ENCODE measurements at regions not wholly inside any gene's neighbourhood (a gene's known extent, or its start where the extent isn't known, plus 50 kb on each side); places are given as distances from the start of the nearest gene placed in this dataset.

DNA sequence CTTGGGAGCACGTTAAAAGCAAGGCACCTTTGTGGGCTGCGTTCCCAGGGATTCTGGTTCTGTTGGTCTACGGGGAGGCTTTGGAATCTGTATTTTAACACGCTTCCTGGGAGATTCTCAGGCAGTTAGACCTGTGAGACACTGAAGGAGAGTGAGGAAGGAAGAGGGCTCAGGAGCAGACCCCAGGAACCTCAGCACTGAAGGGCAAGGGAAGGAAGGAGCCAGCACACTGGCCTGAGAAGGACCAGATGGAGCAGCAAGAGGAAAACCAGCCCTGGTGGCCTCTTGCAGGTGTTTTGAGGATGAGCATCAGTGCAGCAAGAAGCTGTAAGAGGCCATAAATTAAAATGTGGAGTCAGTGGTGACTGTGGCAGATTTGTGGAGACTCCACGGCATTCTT, 146.7 kb downstream of the RPLP1 start (continued):
- TF ChIP-seq, protein P1, sequence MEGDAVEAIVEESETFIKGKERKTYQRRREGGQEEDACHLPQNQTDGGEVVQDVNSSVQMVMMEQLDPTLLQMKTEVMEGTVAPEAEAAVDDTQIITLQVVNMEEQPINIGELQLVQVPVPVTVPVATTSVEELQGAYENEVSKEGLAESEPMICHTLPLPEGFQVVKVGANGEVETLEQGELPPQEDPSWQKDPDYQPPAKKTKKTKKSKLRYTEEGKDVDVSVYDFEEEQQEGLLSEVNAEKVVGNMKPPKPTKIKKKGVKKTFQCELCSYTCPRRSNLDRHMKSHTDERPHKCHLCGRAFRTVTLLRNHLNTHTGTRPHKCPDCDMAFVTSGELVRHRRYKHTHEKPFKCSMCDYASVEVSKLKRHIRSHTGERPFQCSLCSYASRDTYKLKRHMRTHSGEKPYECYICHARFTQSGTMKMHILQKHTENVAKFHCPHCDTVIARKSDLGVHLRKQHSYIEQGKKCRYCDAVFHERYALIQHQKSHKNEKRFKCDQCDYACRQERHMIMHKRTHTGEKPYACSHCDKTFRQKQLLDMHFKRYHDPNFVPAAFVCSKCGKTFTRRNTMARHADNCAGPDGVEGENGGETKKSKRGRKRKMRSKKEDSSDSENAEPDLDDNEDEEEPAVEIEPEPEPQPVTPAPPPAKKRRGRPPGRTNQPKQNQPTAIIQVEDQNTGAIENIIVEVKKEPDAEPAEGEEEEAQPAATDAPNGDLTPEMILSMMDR (IDR thresholded peaks at IDR 0.05; ENCODE audit: low read depth, low read length, missing input control) = no peak
- TF ChIP-seq NR2F2 (IDR thresholded peaks at IDR 0.05) (no peak), JUND (IDR thresholded peaks at IDR 0.05) (no peak), SP1 (IDR thresholded peaks at IDR 0.05) (no peak)
- TF ChIP-seq, protein P2, sequence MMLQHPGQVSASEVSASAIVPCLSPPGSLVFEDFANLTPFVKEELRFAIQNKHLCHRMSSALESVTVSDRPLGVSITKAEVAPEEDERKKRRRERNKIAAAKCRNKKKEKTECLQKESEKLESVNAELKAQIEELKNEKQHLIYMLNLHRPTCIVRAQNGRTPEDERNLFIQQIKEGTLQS (IDR thresholded peaks at IDR 0.05) = no peak

DNA sequence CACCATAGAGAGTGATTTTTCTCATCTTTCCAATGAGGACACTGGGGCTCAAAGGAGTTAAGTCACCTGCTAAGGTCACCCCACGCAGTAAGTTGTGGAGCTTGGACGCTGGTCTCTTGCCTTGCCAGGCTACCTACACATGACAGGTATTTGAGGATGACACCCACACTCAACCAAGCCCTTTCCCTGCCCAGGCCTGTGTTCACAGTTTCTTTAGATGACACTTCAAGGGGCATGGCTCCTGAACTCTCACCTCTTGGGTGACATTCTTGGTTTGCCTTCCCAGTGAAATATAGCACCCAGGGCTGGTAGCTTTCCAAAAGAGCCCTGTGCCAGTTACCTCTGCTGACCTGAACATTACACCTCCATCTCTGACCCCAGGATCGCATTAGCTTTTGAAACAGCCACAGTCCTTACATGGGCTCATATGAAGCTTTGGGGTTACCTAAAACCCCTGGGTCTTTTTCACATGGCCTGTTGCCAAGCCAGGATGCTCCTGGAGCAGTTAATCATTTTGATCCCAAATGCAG, 148.0 kb downstream of the RPLP1 start:
- Histone ChIP-seq H3K9me3 (ENCODE audit: control insufficient read depth in 4 of 4, low read length in 3 of 4) (no peaks in the 10 kb centered on the region), H3K4me3 (ENCODE audit: low read depth in 1 of 3, low read length in 3 of 3) (no peak overlapping the region), H3K36me3 (ENCODE audit: control insufficient read depth in 4 of 4, insufficient read depth in 3 of 4, low read depth in 1 of 4, low read length in 3 of 4) (no peaks in the 10 kb centered on the region), H3K27me3 (ENCODE audit: control insufficient read depth in 4 of 4, insufficient read depth in 4 of 4, low read length in 3 of 4) (no peaks in the 10 kb centered on the region), H3K9ac (ENCODE audit: low read depth in 1 of 2, low read length in 2 of 2) (no peak overlapping the region), H3K4me1 (ENCODE audit: control insufficient read depth in 4 of 4, insufficient read depth in 4 of 4, low read length in 3 of 4) (peaks cover 3 to 25% (median 10%) of the 10 kb centered on the region in 4 donors), H3K27ac (ENCODE audit: low read depth in 1 of 2, low read length in 2 of 2) (no peak overlapping the region)
- TF ChIP-seq, protein P1 (IDR thresholded peaks at IDR 0.05; ENCODE audit: low read depth, low read length, missing input control) = no peak
- TF ChIP-seq EGR1 (IDR thresholded peaks at IDR 0.05; ENCODE audit: low read depth in 2 of 2) (no peak), RXRA (IDR thresholded peaks at IDR 0.05) (peak in 1 of 2 donors; percentile 21)
- 73% methylated on average over 3 of the region's 3 CpGs for WGBS
- DNase-seq (ENCODE audit: low spot score) = no peak

DNA sequence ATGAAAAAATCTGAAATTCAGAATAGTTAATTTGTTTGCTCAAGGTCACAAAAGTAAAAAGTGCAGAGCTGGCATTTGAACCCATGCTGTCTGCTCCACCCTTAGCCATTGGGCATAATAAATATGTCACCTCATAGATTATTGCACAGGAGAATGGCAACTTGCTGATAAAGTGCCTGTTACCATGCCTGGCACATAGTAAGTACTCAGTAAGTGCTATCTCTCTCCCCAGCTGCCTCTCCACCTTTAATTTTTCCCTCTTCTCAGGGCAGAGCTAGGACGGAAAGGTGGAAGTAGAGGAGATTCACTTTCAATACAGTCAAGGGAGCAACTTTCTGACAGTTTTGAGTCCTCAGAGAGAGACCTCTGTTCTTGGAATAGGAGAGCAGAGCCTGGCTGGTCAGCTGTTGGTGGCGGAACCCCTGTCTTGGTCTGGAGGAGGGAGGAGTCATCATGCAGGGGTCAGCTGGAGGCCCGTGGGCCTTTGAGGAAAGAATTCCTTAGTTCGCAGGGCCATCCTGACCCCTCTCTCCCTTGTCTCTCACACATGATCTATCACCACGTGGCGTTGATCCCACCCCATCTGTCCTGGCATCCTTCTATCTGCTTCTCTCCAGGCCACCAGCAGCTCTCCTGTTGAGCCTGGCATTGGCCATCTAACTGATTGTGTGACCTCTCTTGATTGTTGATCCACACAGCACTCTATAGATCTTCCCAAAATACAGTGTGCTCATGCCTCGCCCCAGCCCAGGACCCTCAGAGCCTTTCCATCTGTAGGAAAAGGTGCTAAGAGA, 149.3 kb downstream of the RPLP1 start:
- H3K9ac ChIP-seq (ENCODE audit: low read depth in 1 of 2, low read length in 2 of 2) = no peak overlapping the region
- H3K27ac ChIP-seq (ENCODE audit: low read depth in 1 of 2, low read length in 2 of 2) = no peak overlapping the region
- H3K9me3 ChIP-seq (ENCODE audit: control insufficient read depth in 4 of 4, low read length in 3 of 4) = no peaks in the 10 kb centered on the region
- H3K4me1 ChIP-seq (ENCODE audit: control insufficient read depth in 4 of 4, insufficient read depth in 4 of 4, low read length in 3 of 4) = peaks cover 2 to 23% (median 9%) of the 10 kb centered on the region in 4 donors
- no peak for DNase-seq (ENCODE audit: low spot score)
- H3K36me3 ChIP-seq (ENCODE audit: control insufficient read depth in 4 of 4, insufficient read depth in 3 of 4, low read depth in 1 of 4, low read length in 3 of 4) = no peaks in the 10 kb centered on the region
- no peak overlapping the region for H3K4me3 ChIP-seq (ENCODE audit: low read depth in 1 of 3, low read length in 3 of 3)
- no peaks in the 10 kb centered on the region for H3K27me3 ChIP-seq (ENCODE audit: control insufficient read depth in 4 of 4, insufficient read depth in 4 of 4, low read length in 3 of 4)
- no peak for TF ChIP-seq FOXA2 (IDR thresholded peaks at IDR 0.05)
- no peak for TF ChIP-seq RAD21 (IDR thresholded peaks at IDR 0.05)
- TF ChIP-seq, protein P3, sequence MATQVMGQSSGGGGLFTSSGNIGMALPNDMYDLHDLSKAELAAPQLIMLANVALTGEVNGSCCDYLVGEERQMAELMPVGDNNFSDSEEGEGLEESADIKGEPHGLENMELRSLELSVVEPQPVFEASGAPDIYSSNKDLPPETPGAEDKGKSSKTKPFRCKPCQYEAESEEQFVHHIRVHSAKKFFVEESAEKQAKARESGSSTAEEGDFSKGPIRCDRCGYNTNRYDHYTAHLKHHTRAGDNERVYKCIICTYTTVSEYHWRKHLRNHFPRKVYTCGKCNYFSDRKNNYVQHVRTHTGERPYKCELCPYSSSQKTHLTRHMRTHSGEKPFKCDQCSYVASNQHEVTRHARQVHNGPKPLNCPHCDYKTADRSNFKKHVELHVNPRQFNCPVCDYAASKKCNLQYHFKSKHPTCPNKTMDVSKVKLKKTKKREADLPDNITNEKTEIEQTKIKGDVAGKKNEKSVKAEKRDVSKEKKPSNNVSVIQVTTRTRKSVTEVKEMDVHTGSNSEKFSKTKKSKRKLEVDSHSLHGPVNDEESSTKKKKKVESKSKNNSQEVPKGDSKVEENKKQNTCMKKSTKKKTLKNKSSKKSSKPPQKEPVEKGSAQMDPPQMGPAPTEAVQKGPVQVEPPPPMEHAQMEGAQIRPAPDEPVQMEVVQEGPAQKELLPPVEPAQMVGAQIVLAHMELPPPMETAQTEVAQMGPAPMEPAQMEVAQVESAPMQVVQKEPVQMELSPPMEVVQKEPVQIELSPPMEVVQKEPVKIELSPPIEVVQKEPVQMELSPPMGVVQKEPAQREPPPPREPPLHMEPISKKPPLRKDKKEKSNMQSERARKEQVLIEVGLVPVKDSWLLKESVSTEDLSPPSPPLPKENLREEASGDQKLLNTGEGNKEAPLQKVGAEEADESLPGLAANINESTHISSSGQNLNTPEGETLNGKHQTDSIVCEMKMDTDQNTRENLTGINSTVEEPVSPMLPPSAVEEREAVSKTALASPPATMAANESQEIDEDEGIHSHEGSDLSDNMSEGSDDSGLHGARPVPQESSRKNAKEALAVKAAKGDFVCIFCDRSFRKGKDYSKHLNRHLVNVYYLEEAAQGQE (IDR thresholded peaks at IDR 0.05) = no peak
- TF ChIP-seq NR2F2 (IDR thresholded peaks at IDR 0.05) = no peak
- no peak for TF ChIP-seq HNF4G (IDR thresholded peaks at IDR 0.05)
- TF ChIP-seq EGR1 (IDR thresholded peaks at IDR 0.05; ENCODE audit: low read depth in 2 of 2) = no peak
- TF ChIP-seq, protein P4, sequence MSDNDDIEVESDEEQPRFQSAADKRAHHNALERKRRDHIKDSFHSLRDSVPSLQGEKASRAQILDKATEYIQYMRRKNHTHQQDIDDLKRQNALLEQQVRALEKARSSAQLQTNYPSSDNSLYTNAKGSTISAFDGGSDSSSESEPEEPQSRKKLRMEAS (IDR thresholded peaks at IDR 0.05) = no peak
- TF ChIP-seq, protein P2 (IDR thresholded peaks at IDR 0.05) = no peak
- no peak for TF ChIP-seq FOXA1 (IDR thresholded peaks at IDR 0.05)
- 91% methylated on average over 7 of the region's 7 CpGs for WGBS

Data from liver (tissue), 8 donors.